GM23338 (cell line): ENCODE measurements at regions not wholly inside any gene's neighbourhood (a gene's known extent, or its start where the extent isn't known, plus 50 kb on each side); places are given as distances from the start of the nearest gene placed in this dataset.

Experiments used
- ATAC-seq: fragments of 200-7000 bp; cut with Tn5 transposase; 3 replicates; pipeline ENCODE4 v1.9.1; 2020
- DNase-seq: peaks from one replicate; pipeline ENCODE4 v3.0.0-alpha.2; 2015; ENCODE audit warnings: low spot score
- H2AFZ ChIP-seq: fragments of 200-600 bp; sonication (generic); 2 replicates; pipeline ENCODE4 v1.8.0; 2016; ENCODE audit warnings: antibody characterized with exemption, mild to moderate bottlenecking, moderate library complexity
- H3F3A ChIP-seq: fragments of 200-600 bp; sonication (generic); replicated peaks from 2 replicates; pipeline ENCODE4 v1.8.0; 2017; ENCODE audit warnings: antibody characterized with exemption, mixed run types, low read depth
- H3K27ac ChIP-seq: fragments of 200-600 bp; sonication (generic); 2 replicates; pipeline ENCODE4 v1.6.1; 2016; ENCODE audit warnings: low read depth
- H3K27me3 ChIP-seq: fragments of 200-600 bp; sonication (generic); 2 replicates; pipeline ENCODE4 v1.8.0; 2016; ENCODE audit warnings: mild to moderate bottlenecking, mixed run types, moderate library complexity; ENCODE audit not compliant: insufficient read depth
- H3K36me3 ChIP-seq: fragments of 200-600 bp; sonication (generic); 2 replicates; pipeline ENCODE4 v1.8.0; 2016; ENCODE audit warnings: mild to moderate bottlenecking; ENCODE audit not compliant: insufficient read depth
- H3K4me1 ChIP-seq: fragments of 200-600 bp; sonication (generic); 2 replicates; pipeline ENCODE4 v1.8.0; 2016; ENCODE audit warnings: mild to moderate bottlenecking, moderate library complexity; ENCODE audit not compliant: insufficient read depth
- H3K4me2 ChIP-seq: fragments of 200-600 bp; sonication (generic); 2 replicates; pipeline ENCODE4 v1.7.1; 2017; ENCODE audit warnings: mixed run types
- H3K4me3 ChIP-seq: fragments of 200-600 bp; sonication (generic); 2 replicates; pipeline ENCODE4 v1.6.1; 2016; ENCODE audit warnings: mixed run types
- H3K79me2 ChIP-seq: fragments of 200-600 bp; sonication (generic); replicated peaks from 2 replicates; pipeline ENCODE4 v1.8.0; 2017; ENCODE audit warnings: mild to moderate bottlenecking; ENCODE audit not compliant: insufficient read depth
- H3K9me2 ChIP-seq: fragments of 200-600 bp; sonication (generic); 2 replicates; pipeline ENCODE4 v1.8.0; 2017; ENCODE audit not compliant: insufficient read depth
- H4K20me1 ChIP-seq: fragments of 200-600 bp; sonication (generic); replicated peaks from 2 replicates; pipeline ENCODE4 v1.8.0; 2017; ENCODE audit warnings: mild to moderate bottlenecking; ENCODE audit not compliant: insufficient read depth
- H3K27ac Mint-ChIP-seq: 2 replicates; pipeline ENCODE4 v1.8.0; 2020; ENCODE audit warnings: inconsistent platforms, mild to moderate bottlenecking, moderate library complexity, mixed read lengths
- H3K27me3 Mint-ChIP-seq: 3 replicates; pipeline ENCODE4 v1.8.0; 2022; ENCODE audit warnings: low read depth, mild to moderate bottlenecking, moderate library complexity, mixed read lengths, inconsistent platforms; ENCODE audit not compliant: insufficient read depth, poor library complexity
- H3K36me3 Mint-ChIP-seq: 3 replicates; pipeline ENCODE4 v1.8.0; 2021; ENCODE audit warnings: low read depth, mild to moderate bottlenecking, inconsistent platforms, moderate library complexity, mixed read lengths
- H3K4me1 Mint-ChIP-seq: 3 replicates; pipeline ENCODE4 v1.8.0; 2020; ENCODE audit warnings: mild to moderate bottlenecking, inconsistent platforms, mixed read lengths
- H3K4me3 Mint-ChIP-seq: 3 replicates; pipeline ENCODE4 v1.8.0; 2021; ENCODE audit warnings: moderate library complexity, mild to moderate bottlenecking, inconsistent platforms, mixed read lengths
- H3K9me3 Mint-ChIP-seq: 3 replicates; pipeline ENCODE4 v1.8.0; 2020; ENCODE audit warnings: moderate library complexity, mild to moderate bottlenecking, inconsistent platforms, mixed read lengths
- CTCF ChIP-seq, 2 experiments: fragments of 200-600 bp in 1 of 2; sonication (generic) in 1 of 2; conservative IDR thresholded peaks; 2 replicates each; pipeline versions ENCODE4 v1.5.1 to v1.6.1; 2016 to 2017; ENCODE audit warnings: antibody characterized with exemption in 2 of 2, low read depth in 2 of 2, mild to moderate bottlenecking in 2 of 2, moderate library complexity in 1 of 2
- ETS1 ChIP-seq: IDR thresholded peaks from 2 replicates; pipeline ENCODE4 v1.6.1; 2016; ENCODE audit warnings: antibody characterized with exemption
- EZH2 ChIP-seq: fragments of 200-600 bp; sonication (generic); IDR thresholded peaks from one replicate; pipeline ENCODE4 v1.8.0; 2017; ENCODE audit warnings: antibody characterized with exemption, mild to moderate bottlenecking, low read depth; ENCODE audit not compliant: unreplicated experiment
- EZH2phosphoT487 ChIP-seq: fragments of 200-600 bp; sonication (generic); IDR thresholded peaks from one replicate; pipeline ENCODE4 v1.8.1; 2018; ENCODE audit warnings: antibody characterized with exemption; ENCODE audit not compliant: unreplicated experiment
- JUNB ChIP-seq: IDR thresholded peaks from one replicate; pipeline ENCODE4 v1.6.1; 2016; ENCODE audit warnings: antibody characterized with exemption; ENCODE audit not compliant: unreplicated experiment
- NANOG ChIP-seq: IDR thresholded peaks from 2 replicates; pipeline ENCODE4 v1.6.1; 2016; ENCODE audit warnings: antibody characterized with exemption, borderline replicate concordance
- STAT1 ChIP-seq: IDR thresholded peaks from one replicate; pipeline ENCODE4 v1.6.1; 2016; ENCODE audit warnings: antibody characterized with exemption; ENCODE audit not compliant: unreplicated experiment
- ZNF114 ChIP-seq: fragments of 250-450 bp; sonication (Bioruptor Pico); IDR thresholded peaks from 2 replicates; pipeline ENCODE4 v1.5.0; 2020; ENCODE audit warnings: mild to moderate bottlenecking, moderate library complexity
- TF ChIP-seq, protein P1 (sequence below): fragments of 250-450 bp; sonication (Bioruptor Pico); IDR thresholded peaks from 2 replicates; pipeline ENCODE4 v1.5.0; 2020; ENCODE audit warnings: mild to moderate bottlenecking, moderate library complexity

GRCh38 chr12:90677552-90677951, 277.4 kb downstream of the CCER1 start (continued):
- TF ChIP-seq, protein P1, sequence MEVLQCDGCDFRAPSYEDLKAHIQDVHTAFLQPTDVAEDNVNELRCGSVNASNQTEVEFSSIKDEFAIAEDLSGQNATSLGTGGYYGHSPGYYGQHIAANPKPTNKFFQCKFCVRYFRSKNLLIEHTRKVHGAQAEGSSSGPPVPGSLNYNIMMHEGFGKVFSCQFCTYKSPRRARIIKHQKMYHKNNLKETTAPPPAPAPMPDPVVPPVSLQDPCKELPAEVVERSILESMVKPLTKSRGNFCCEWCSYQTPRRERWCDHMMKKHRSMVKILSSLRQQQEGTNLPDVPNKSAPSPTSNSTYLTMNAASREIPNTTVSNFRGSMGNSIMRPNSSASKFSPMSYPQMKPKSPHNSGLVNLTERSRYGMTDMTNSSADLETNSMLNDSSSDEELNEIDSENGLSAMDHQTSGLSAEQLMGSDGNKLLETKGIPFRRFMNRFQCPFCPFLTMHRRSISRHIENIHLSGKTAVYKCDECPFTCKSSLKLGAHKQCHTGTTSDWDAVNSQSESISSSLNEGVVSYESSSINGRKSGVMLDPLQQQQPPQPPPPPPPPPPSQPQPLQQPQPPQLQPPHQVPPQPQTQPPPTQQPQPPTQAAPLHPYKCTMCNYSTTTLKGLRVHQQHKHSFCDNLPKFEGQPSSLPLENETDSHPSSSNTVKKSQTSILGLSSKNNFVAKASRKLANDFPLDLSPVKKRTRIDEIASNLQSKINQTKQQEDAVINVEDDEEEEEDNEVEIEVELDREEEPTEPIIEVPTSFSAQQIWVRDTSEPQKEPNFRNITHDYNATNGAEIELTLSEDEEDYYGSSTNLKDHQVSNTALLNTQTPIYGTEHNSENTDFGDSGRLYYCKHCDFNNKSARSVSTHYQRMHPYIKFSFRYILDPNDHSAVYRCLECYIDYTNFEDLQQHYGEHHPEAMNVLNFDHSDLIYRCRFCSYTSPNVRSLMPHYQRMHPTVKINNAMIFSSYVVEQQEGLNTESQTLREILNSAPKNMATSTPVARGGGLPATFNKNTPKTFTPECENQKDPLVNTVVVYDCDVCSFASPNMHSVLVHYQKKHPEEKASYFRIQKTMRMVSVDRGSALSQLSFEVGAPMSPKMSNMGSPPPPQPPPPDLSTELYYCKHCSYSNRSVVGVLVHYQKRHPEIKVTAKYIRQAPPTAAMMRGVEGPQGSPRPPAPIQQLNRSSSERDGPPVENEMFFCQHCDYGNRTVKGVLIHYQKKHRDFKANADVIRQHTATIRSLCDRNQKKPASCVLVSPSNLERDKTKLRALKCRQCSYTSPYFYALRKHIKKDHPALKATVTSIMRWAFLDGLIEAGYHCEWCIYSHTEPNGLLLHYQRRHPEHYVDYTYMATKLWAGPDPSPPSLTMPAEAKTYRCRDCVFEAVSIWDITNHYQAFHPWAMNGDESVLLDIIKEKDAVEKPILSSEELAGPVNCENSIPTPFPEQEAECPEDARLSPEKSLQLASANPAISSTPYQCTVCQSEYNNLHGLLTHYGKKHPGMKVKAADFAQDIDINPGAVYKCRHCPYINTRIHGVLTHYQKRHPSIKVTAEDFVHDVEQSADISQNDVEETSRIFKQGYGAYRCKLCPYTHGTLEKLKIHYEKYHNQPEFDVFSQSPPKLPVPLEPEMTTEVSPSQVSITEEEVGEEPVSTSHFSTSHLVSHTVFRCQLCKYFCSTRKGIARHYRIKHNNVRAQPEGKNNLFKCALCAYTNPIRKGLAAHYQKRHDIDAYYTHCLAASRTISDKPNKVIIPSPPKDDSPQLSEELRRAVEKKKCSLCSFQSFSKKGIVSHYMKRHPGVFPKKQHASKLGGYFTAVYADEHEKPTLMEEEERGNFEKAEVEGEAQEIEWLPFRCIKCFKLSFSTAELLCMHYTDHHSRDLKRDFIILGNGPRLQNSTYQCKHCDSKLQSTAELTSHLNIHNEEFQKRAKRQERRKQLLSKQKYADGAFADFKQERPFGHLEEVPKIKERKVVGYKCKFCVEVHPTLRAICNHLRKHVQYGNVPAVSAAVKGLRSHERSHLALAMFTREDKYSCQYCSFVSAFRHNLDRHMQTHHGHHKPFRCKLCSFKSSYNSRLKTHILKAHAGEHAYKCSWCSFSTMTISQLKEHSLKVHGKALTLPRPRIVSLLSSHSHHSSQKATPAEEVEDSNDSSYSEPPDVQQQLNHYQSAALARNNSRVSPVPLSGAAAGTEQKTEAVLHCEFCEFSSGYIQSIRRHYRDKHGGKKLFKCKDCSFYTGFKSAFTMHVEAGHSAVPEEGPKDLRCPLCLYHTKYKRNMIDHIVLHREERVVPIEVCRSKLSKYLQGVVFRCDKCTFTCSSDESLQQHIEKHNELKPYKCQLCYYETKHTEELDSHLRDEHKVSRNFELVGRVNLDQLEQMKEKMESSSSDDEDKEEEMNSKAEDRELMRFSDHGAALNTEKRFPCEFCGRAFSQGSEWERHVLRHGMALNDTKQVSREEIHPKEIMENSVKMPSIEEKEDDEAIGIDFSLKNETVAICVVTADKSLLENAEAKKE: no peak
- TF ChIP-seq ZNF114 (CRISPR knock-in tag) (no peak), EZH2phosphoT487 (no peak), EZH2 (no peak), STAT1 (no peak)

DNA sequence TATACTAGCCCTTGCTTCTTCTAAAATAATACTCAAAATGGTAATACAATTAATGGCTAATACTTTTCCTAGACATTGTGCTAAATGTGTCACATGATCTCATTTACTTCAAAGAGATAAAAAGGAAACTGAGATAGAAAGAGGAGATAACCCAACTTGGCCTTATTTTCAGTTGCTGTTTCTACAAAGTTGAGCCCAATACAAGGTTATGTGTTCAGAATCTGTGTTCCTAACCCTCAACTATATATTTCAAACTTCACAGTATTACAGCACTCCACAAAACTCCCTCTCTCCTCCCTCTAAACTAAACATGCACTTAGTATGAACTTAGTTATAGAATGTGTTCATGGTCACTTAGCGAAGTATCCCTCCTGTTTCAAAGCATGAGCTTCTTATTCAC, 277.9 kb downstream of the CCER1 start:
- no peak overlapping the region for H3K4me2 ChIP-seq
- Mint-ChIP-seq H3K36me3 (no peaks in the 10 kb centered on the region), H3K4me1 (no peaks in the 10 kb centered on the region), H3K27me3 (no peaks in the 10 kb centered on the region), H3K9me3 (no peaks in the 10 kb centered on the region), H3K27ac (no peak overlapping the region), H3K4me3 (no peak overlapping the region)
- no peaks in the 10 kb centered on the region for H3K36me3 ChIP-seq
- H2AFZ ChIP-seq: no peak overlapping the region
- H3K27ac ChIP-seq: no peak overlapping the region
- H3K27me3 ChIP-seq: no peaks in the 10 kb centered on the region
- no peaks in the 10 kb centered on the region for H3F3A ChIP-seq
- no peaks in the 10 kb centered on the region for H3K4me1 ChIP-seq
- H3K4me3 ChIP-seq: no peak overlapping the region
- ATAC-seq: no peak
- H3K79me2 ChIP-seq: no peaks in the 10 kb centered on the region
- no peak for DNase-seq
- H4K20me1 ChIP-seq: no peaks in the 10 kb centered on the region
- H3K9me2 ChIP-seq: 0 out of 2 replicates have a peak, but pooled peaks cover 3% of the 10 kb centered on the region
- TF ChIP-seq NANOG: no peak
- no peak for TF ChIP-seq ETS1
- TF ChIP-seq CTCF (conservative IDR thresholded peaks at IDR 0.05; ENCODE audit: low read depth in 2 of 2): no peak
- no peak for TF ChIP-seq JUNB
